HEK293T (cell line): ENCODE measurements at regions not wholly inside any gene's neighbourhood (a gene's known extent, or its start where the extent isn't known, plus 50 kb on each side); places are given as distances from the start of the nearest gene placed in this dataset.
"Not testable (repeated sequence)": the region's sequence is repeated elsewhere in the genome, so short reads cannot be mapped to it uniquely, and the experiment has no call there.

Source experiments
- CTCF ChIA-PET: fragments of 350-600 bp; formaldehyde crosslinking; extraction: SDS; loops from one replicate; lab custom pipeline; 2021; ENCODE audit warnings: antibody characterized with exemption, inconsistent platforms; lab: Yijun Ruan, JAX
- POLR2A ChIA-PET: fragments of 350-600 bp; formaldehyde crosslinking; extraction: SDS; loops from one replicate; lab custom pipeline; 2020; ENCODE audit warnings: antibody characterized with exemption, inconsistent platforms; lab: Yijun Ruan, JAX
- DNase-seq: peaks from one replicate; pipeline ENCODE4 v3.0.0; 2012; ENCODE audit warnings: mixed read lengths; ENCODE audit errors: extremely low spot score
- ARNT ChIP-seq: fragments of 450-650 bp; IDR thresholded peaks from 2 replicates; pipeline ENCODE4 v1.6.1; 2017; ENCODE audit warnings: mild to moderate bottlenecking
- BHLHE40 ChIP-seq: fragments of 450-650 bp; IDR thresholded peaks from 2 replicates; pipeline ENCODE4 v1.6.1; 2016; ENCODE audit warnings: mild to moderate bottlenecking, moderate library complexity, borderline replicate concordance
- CTBP1 ChIP-seq: fragments of 450-650 bp; IDR thresholded peaks from 2 replicates; pipeline ENCODE4 v1.6.1; 2016; ENCODE audit warnings: borderline replicate concordance
- ELF4 ChIP-seq: fragments of 450-650 bp; IDR thresholded peaks from 2 replicates; pipeline ENCODE4 v1.6.1; 2017; ENCODE audit warnings: antibody characterized with exemption
- FOXA1 ChIP-seq: fragments of 450-650 bp; IDR thresholded peaks from 2 replicates; pipeline ENCODE4 v1.6.1; 2016; ENCODE audit warnings: mild to moderate bottlenecking
- FOXK2 ChIP-seq: fragments of 450-650 bp; IDR thresholded peaks from 2 replicates; pipeline ENCODE4 v1.6.1; 2016; ENCODE audit warnings: mild to moderate bottlenecking
- FOXM1 ChIP-seq: fragments of 450-650 bp; IDR thresholded peaks from 2 replicates; pipeline ENCODE4 v1.6.1; 2017; ENCODE audit warnings: mild to moderate bottlenecking, borderline replicate concordance
- HDGF ChIP-seq: fragments of 450-650 bp; IDR thresholded peaks from 2 replicates; pipeline ENCODE4 v1.6.1; 2017; ENCODE audit warnings: antibody characterized with exemption, borderline replicate concordance
- L3MBTL2 ChIP-seq: fragments of 450-650 bp; conservative IDR thresholded peaks from 2 replicates; pipeline ENCODE4 v1.6.1; 2016; ENCODE audit warnings: mild to moderate bottlenecking
- LEF1 ChIP-seq: fragments of 450-650 bp; IDR thresholded peaks from 2 replicates; pipeline ENCODE4 v1.6.1; 2017; ENCODE audit warnings: mild to moderate bottlenecking, borderline replicate concordance
- NFRKB ChIP-seq: fragments of 450-650 bp; IDR thresholded peaks from 2 replicates; pipeline ENCODE4 v1.6.1; 2016; ENCODE audit warnings: mild to moderate bottlenecking, moderate library complexity
- SP1 ChIP-seq: fragments of 450-650 bp; IDR thresholded peaks from 2 replicates; pipeline ENCODE4 v1.6.1; 2017
- SUZ12 ChIP-seq: fragments of 450-650 bp; IDR thresholded peaks from 2 replicates; pipeline ENCODE4 v1.6.1; 2016; ENCODE audit warnings: mild to moderate bottlenecking
- TARDBP ChIP-seq: fragments of 450-650 bp; IDR thresholded peaks from 2 replicates; pipeline ENCODE4 v1.6.1; 2016
- ZNF384 ChIP-seq: fragments of 450-650 bp; IDR thresholded peaks from 2 replicates; pipeline ENCODE4 v1.6.1; 2016
- TF ChIP-seq, protein P1 (sequence below): fragments of 450-650 bp; IDR thresholded peaks from 2 replicates; pipeline ENCODE4 v1.6.1; 2016

DNA sequence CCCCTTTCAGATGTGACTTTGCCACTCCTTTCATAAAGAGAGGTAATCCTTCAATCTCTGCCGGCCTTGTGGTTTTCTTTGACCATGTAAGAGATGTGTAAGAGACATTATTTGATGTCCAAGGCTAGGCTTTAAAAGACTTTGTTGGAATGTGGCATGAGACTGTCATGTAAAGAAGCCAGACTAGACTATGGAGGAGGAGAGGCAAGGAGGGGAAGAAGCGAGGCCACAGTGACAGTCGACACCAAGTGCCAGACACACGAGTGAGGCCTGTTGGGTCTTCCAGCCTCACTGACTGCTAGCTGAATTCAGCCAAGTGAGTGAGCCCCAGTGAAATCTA, 1013.3 kb downstream of the MAT2B start:
- POLR2A ChIA-PET: interaction anchor here (0.5 kb wide), 1 partner anchor 809 kb away, joined by 3 read pairs; no protein-coding TSS in a partner anchor
- CTCF ChIA-PET: interaction anchor here (0.6 kb wide), 1 partner anchor 607 kb away, joined by 5 read pairs; no protein-coding TSS in a partner anchor
- no peak for DNase-seq
- TF ChIP-seq ZNF384 (no peak), FOXK2 (no peak), ELF4 (no peak), HDGF (no peak), FOXA1 (no peak), SUZ12 (no peak), TARDBP (no peak), LEF1 (no peak), L3MBTL2 (no peak), SP1 (no peak)
- TF ChIP-seq, protein P1, sequence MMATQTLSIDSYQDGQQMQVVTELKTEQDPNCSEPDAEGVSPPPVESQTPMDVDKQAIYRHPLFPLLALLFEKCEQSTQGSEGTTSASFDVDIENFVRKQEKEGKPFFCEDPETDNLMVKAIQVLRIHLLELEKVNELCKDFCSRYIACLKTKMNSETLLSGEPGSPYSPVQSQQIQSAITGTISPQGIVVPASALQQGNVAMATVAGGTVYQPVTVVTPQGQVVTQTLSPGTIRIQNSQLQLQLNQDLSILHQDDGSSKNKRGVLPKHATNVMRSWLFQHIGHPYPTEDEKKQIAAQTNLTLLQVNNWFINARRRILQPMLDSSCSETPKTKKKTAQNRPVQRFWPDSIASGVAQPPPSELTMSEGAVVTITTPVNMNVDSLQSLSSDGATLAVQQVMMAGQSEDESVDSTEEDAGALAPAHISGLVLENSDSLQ: no peak

DNA sequence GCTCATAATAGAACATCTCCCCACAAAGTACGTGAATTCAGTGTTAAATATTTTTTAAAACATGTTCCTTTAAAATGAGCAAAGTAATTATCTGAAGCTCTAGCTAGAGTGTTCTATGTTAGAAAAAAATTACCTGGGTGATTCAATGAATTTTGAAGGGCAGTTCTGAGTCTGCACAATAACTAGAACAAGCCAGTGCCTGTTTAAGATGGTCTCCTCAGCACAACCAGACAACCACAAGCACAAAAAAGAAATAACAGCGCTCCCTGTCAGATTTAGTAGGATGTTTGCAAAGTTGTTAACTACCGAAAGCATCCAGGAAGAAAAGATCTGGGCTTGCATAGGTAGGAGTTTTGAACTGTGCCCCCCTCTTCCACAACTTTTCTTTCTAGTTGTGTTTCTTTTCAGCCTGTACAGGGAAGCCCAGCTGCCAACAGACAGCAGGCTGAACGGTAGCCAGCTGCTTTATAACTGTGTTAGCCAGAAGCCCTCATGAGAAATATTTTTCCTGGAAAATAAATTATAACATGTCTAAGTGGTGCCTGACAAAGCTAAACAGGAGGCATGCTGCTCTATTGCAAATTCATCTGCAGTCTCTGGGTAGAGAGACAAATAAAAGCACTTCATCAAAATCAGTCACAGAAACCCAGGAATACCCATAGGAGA, 1026.9 kb downstream of the MAT2B start:
- DNase-seq: no peak
- ChIA-PET POLR2A (no interaction called here), CTCF (no interaction called here)
- no peak for TF ChIP-seq NFRKB
- TF ChIP-seq ARNT: no peak
- no peak for TF ChIP-seq ELF4
- TF ChIP-seq BHLHE40: no peak
- no peak for TF ChIP-seq CTBP1
- no peak for TF ChIP-seq SP1
- TF ChIP-seq, protein P1: no peak
- no peak for TF ChIP-seq HDGF
- no peak for TF ChIP-seq SUZ12
- no peak for TF ChIP-seq TARDBP
- no peak for TF ChIP-seq FOXK2
- TF ChIP-seq ZNF384: no peak
- no peak for TF ChIP-seq FOXA1
- no peak for TF ChIP-seq LEF1
- TF ChIP-seq L3MBTL2: no peak
- no peak for TF ChIP-seq FOXM1

DNA sequence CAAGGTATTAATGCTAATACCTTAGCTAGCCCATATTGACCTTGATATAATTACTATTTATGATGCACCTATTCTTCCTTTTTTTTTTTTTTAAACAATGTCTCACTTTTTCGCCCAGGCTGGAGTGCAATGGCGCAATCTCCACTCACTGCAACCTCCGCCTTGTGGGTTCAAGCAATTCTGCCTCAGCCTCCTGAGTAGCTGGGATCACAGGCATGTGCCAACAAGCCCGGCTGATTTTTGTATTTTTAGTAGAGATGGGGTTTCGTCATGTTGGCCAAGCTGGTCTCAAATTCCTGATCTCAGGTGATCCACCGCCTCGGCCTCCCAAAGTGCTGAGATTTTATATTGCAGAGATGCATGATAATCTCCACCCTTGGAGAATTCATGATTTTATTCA, 1028.0 kb downstream of the MAT2B start:
- POLR2A ChIA-PET, DNase-seq, CTCF ChIA-PET: not testable (repeated sequence)

DNA sequence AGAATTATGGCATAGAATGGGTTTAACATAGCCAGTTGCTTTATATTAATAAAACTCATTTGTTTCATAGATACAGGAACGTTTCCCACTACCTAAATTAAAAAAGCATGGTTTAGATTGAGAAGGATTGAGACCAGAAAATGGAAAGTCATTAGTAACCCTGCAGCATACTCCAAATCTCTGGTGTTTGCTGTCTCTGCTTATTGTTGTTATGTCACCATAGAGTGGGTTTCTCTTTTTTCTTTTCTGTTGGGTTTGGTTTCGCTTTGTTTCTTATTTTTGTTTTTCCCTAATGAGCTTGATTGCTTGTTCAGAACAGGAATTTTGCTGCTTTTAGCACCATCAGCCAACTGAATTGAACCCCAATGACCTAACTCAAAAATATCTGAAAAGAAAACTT, 1034.8 kb downstream of the MAT2B start:
- POLR2A ChIA-PET: no interaction called here
- DNase-seq: no peak
- CTCF ChIA-PET: no interaction called here
- TF ChIP-seq, protein P1: no peak
- TF ChIP-seq FOXM1 (no peak), FOXK2 (no peak), TARDBP (no peak), CTBP1 (no peak), L3MBTL2 (no peak), HDGF (no peak), LEF1 (no peak), SUZ12 (no peak), SP1 (no peak), BHLHE40 (no peak), NFRKB (no peak), ELF4 (no peak)

DNA sequence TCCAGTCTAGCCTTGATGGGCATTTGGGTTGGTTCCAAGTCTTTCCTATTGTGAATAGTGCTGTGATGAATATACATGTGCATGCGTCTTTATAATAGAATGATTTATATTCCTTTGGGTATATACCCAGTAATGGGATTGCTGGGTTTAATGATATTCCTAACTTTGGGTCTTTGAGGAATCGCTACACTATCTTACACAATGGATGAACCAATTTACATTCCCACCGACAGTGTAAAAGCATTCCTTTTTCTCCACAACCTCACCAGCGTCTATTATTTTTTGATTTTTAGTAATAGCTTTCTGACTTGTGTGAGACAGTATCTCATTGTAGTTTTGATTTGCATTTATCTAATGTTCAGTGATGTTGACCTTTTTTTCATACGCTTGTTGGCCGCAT, 1040.1 kb downstream of the MAT2B start:
- CTCF ChIA-PET: no interaction called here

More for the DNA sequence above, 1040.1 kb downstream of the MAT2B start:
- no peak for DNase-seq
- TF ChIP-seq BHLHE40: no peak
- TF ChIP-seq L3MBTL2: no peak
- TF ChIP-seq FOXM1: no peak
- TF ChIP-seq NFRKB: no peak
- no peak for TF ChIP-seq SP1
- TF ChIP-seq SUZ12: no peak
- no peak for TF ChIP-seq FOXK2
- TF ChIP-seq LEF1: no peak
- TF ChIP-seq, protein P1: no peak
- TF ChIP-seq ELF4: no peak
- no peak for TF ChIP-seq TARDBP
- no peak for TF ChIP-seq HDGF
- no peak for TF ChIP-seq CTBP1
- no peak for TF ChIP-seq ARNT
- no peak for TF ChIP-seq ZNF384
- no peak for TF ChIP-seq FOXA1
- POLR2A ChIA-PET: no interaction called here
